BJ (cell line): ENCODE measurements at regions not wholly inside any gene's neighbourhood (a gene's known extent, or its start where the extent isn't known, plus 50 kb on each side); places are given as distances from the start of the nearest gene placed in this dataset.

Experiments used
- CTCF ChIA-PET: fragments of 350-600 bp; formaldehyde crosslinking; extraction: SDS; loops from one replicate; lab custom pipeline; 2021; ENCODE audit warnings: antibody characterized with exemption, inconsistent platforms; lab: Yijun Ruan, JAX
- POLR2A ChIA-PET: fragments of 300-600 bp; sonication (Branson Sonifier 250); formaldehyde crosslinking; extraction: SDS; loops from one replicate; lab custom pipeline; 2021; ENCODE audit warnings: antibody characterized with exemption; lab: Charles Lee
- DNase-seq: peaks from one replicate; pipeline ENCODE4 v3.0.0-alpha.2; 2011; ENCODE audit warnings: low read depth
- H3K27me3 ChIP-seq: 2 replicates; pipeline ENCODE4 v1.6.0; 2011; ENCODE audit warnings: low read length; ENCODE audit not compliant: control insufficient read depth, insufficient read depth
- H3K36me3 ChIP-seq: 2 replicates; pipeline ENCODE4 v1.5.1; 2011; ENCODE audit warnings: low read length; ENCODE audit not compliant: control insufficient read depth, insufficient read depth
- H3K4me3 ChIP-seq: 2 replicates; pipeline ENCODE4 v1.5.1; 2011; ENCODE audit warnings: low read depth, mild to moderate bottlenecking, control low read depth, low read length
- TF ChIP-seq, protein P1 (sequence below): IDR thresholded peaks from 2 replicates; pipeline ENCODE4 v1.5.1; 2011; ENCODE audit warnings: low read depth, mild to moderate bottlenecking, control low read depth, inconsistent platforms, low read length, moderate library complexity; ENCODE audit not compliant: insufficient read depth

GRCh38 chr4:89463341-89463740, 155.7 kb upstream of the GPRIN3 start:
- Histone ChIP-seq H3K27me3 (no peaks in the 10 kb centered on the region), H3K4me3 (no peak overlapping the region), H3K36me3 (no peaks in the 10 kb centered on the region)
- TF ChIP-seq, protein P1, sequence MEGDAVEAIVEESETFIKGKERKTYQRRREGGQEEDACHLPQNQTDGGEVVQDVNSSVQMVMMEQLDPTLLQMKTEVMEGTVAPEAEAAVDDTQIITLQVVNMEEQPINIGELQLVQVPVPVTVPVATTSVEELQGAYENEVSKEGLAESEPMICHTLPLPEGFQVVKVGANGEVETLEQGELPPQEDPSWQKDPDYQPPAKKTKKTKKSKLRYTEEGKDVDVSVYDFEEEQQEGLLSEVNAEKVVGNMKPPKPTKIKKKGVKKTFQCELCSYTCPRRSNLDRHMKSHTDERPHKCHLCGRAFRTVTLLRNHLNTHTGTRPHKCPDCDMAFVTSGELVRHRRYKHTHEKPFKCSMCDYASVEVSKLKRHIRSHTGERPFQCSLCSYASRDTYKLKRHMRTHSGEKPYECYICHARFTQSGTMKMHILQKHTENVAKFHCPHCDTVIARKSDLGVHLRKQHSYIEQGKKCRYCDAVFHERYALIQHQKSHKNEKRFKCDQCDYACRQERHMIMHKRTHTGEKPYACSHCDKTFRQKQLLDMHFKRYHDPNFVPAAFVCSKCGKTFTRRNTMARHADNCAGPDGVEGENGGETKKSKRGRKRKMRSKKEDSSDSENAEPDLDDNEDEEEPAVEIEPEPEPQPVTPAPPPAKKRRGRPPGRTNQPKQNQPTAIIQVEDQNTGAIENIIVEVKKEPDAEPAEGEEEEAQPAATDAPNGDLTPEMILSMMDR: no peak
- POLR2A ChIA-PET: no interaction called here
- CTCF ChIA-PET: interaction anchor here (0.9 kb wide), 1 partner anchor 12 kb away, joined by 4 read pairs; no protein-coding TSS in a partner anchor
- no peak for DNase-seq

GRCh38 chr4:89447543-89447942, 139.9 kb upstream of the GPRIN3 start:
- Histone ChIP-seq H3K27me3 (no peaks in the 10 kb centered on the region), H3K36me3 (no peaks in the 10 kb centered on the region), H3K4me3 (no peak overlapping the region)
- TF ChIP-seq, protein P1: no peak
- no peak for DNase-seq
- ChIA-PET POLR2A (no interaction called here), CTCF (interaction anchor here (0.9 kb wide), 1 partner anchor 221 kb away, joined by 4 read pairs; no protein-coding TSS in a partner anchor)

DNA sequence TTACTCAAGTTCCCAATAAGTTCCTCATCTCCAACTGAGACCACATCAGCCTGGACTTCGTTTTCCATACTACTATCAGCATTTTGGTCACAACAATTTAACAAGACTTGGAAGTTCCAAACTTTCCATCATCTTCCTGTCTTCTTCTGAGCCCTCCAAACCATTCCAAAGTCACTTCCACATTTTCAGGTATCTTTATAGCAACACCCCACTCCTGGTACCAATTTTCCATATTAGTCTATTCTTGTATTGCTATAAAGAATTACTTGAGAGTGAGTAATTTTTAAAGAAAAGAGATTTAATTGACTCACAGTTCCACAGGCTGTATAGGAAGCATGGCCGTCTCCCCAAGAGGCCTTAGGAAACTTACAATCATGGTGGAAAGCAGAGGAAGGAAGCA, 138.6 kb upstream of the GPRIN3 start:
- no peak for DNase-seq
- H3K36me3 ChIP-seq: no peaks in the 10 kb centered on the region
- ChIA-PET CTCF (interaction anchor here (1.7 kb wide), 1 partner anchor 11 kb away, joined by 10 read pairs; no protein-coding TSS in a partner anchor), POLR2A (no interaction called here)
- H3K4me3 ChIP-seq: no peak overlapping the region
- H3K27me3 ChIP-seq: no peaks in the 10 kb centered on the region
- TF ChIP-seq, protein P1: no peak

GRCh38 chr4:89439533-89439932, 131.9 kb upstream of the GPRIN3 start:
- ChIA-PET POLR2A (no interaction called here), CTCF (interaction anchor here (1.0 to 1.5 kb wide), 2 partner anchors 11 to 213 kb away, joined by 3 to 6 read pairs; no protein-coding TSS in a partner anchor)
- Histone ChIP-seq H3K4me3 (no peak overlapping the region), H3K36me3 (no peaks in the 10 kb centered on the region), H3K27me3 (peaks cover 2% of the 10 kb centered on the region; the same call in 1 of the 2 replicates)
- TF ChIP-seq, protein P1: no peak
- no peak for DNase-seq

DNA sequence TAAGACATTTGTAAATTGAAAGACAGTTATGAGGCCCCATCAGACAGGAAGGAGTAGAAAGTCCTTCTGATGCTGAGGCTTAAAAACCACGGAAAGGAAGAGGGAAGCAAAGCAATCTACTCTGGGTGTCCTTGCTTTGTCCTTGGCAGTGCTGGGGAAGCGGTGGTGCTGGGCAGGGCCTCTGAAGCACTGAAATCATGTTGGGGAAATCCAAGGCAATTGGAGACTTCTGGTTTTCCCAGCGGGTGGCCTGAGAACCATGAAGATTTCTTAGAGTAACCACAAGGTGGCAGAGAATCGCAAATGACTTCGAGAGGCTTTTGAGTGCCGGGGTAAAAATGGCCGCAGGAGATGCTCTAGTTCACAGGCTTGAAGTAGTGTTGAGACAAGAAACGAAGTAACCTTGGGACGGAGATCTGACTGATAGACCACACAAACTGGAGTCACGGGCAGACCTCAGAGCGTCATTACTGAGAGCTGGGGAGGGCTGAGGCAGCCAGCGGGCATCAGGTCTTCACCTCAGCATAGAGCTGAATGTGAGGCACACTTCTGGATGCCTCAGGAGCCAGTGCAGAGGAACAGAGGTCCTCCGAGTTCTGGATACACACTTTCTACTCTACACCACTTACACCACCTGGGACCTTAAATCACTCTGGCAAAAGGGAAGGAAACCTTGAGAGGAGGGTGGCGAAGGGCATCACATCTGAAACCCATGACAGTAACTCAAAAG, 130.7 kb upstream of the GPRIN3 start:
- ChIA-PET POLR2A (no interaction called here), CTCF (interaction anchor here (0.7 to 1.5 kb wide), 5 partner anchors 9 to 212 kb away, joined by 3 to 6 read pairs (median 4); no protein-coding TSS in a partner anchor)
- no peak for DNase-seq
- H3K4me3 ChIP-seq: no peak overlapping the region
- TF ChIP-seq, protein P1: peak; percentile 47; the same call in 1 of the 2 replicates
- no peaks in the 10 kb centered on the region for H3K36me3 ChIP-seq
- H3K27me3 ChIP-seq: peaks cover 2% of the 10 kb centered on the region
